Endothelial cell of umbilical vein (primary cell): ENCODE measurements at regions not wholly inside any gene's neighbourhood (a gene's known extent, or its start where the extent isn't known, plus 50 kb on each side); places are given as distances from the start of the nearest gene placed in this dataset.

ENCODE experiments used
- BruUV-seq: library from RNA; stranded (reverse); fragments of 400-500 nt; replicated peaks from 2 replicates; lab custom pipeline; 2021; lab: Mats Ljungman, UMichigan
- CTCF ChIA-PET: fragments of 300-600, 350-600 bp; sonication (Branson Sonifier 250); formaldehyde crosslinking; loops from one replicate; lab custom pipeline; 2021; ENCODE audit warnings: antibody characterized with exemption, inconsistent platforms; lab: Charles Lee
- POLR2A ChIA-PET: fragments of 300-600, 350-600 bp; sonication (Branson Sonifier 250); formaldehyde crosslinking; loops from one replicate; lab custom pipeline; 2021; ENCODE audit warnings: antibody characterized with exemption, inconsistent platforms; lab: Charles Lee
- DNase-seq: peaks from one replicate; pipeline ENCODE4 v3.0.0-alpha.2; 2011; ENCODE audit warnings: low read depth, low spot score
- FAIRE-seq: peaks from 2 replicates; lab custom pipeline; 2011; peaks lifted over from hg19 to GRCh38; lab: Jason Lieb, UNC
- H2AFZ ChIP-seq: 2 replicates; pipeline ENCODE4 v1.6.0; 2012; ENCODE audit warnings: low read depth, low read length, control low read depth, inconsistent platforms
- H3K27ac ChIP-seq: 2 replicates; pipeline ENCODE4 v1.5.1; 2011; ENCODE audit warnings: low read depth, mild to moderate bottlenecking, control low read depth, low read length, moderate library complexity; ENCODE audit not compliant: insufficient read depth
- H3K27me3 ChIP-seq, 2 experiments: 2 replicates each; pipeline versions ENCODE4 v1.6.0 to v1.6.1; 2011; ENCODE audit warnings: low read length in 2 of 2, mixed read lengths in 1 of 2; ENCODE audit not compliant: control insufficient read depth in 2 of 2, insufficient read depth in 2 of 2
- H3K36me3 ChIP-seq, 2 experiments: 2 replicates in 1 of 2; 3 replicates in 1 of 2; pipeline ENCODE4 v1.5.1; 2011; ENCODE audit warnings: low read length in 2 of 2, mild to moderate bottlenecking in 1 of 2, moderate library complexity in 1 of 2; ENCODE audit not compliant: control insufficient read depth in 2 of 2, insufficient read depth in 2 of 2; ENCODE audit errors: extremely low read depth in 1 of 2
- H3K4me1 ChIP-seq: 3 replicates; pipeline ENCODE4 v1.5.1; 2011; ENCODE audit warnings: mild to moderate bottlenecking, low read length; ENCODE audit not compliant: control insufficient read depth, insufficient read depth; ENCODE audit errors: extremely low read depth
- H3K4me2 ChIP-seq: 2 replicates; pipeline ENCODE4 v1.6.1; 2011; ENCODE audit warnings: low read length, control low read depth, mixed read lengths; ENCODE audit not compliant: insufficient read depth
- H3K4me3 ChIP-seq, 3 experiments: fragments of 200-600 bp in 1 of 3; sonication (generic), shearing (Covaris generic) in 1 of 3; replicated peaks in 1 of 3; 2 replicates each; pipeline ENCODE4 v1.5.1; 2011 to 2016; ENCODE audit warnings: control low read depth in 3 of 3, low read length in 3 of 3, mild to moderate bottlenecking in 2 of 3, inconsistent platforms in 1 of 3, low read depth in 1 of 3, moderate library complexity in 1 of 3; ENCODE audit not compliant: insufficient read depth in 1 of 3
- H3K79me2 ChIP-seq: 2 replicates; pipeline ENCODE4 v1.6.0; 2012; ENCODE audit warnings: low read length, inconsistent platforms; ENCODE audit not compliant: control insufficient read depth, insufficient read depth
- H3K9ac ChIP-seq: replicated peaks from 2 replicates; pipeline ENCODE3; 2011; ENCODE audit warnings: low read length, control low read depth; ENCODE audit not compliant: insufficient read depth; ENCODE audit errors: extremely low read depth
- H3K9me1 ChIP-seq: replicated peaks from 3 replicates; pipeline ENCODE4 v1.6.0; 2011; ENCODE audit warnings: mild to moderate bottlenecking, low read length; ENCODE audit not compliant: control insufficient read depth, insufficient read depth; ENCODE audit errors: extremely low read depth
- H3K9me3 ChIP-seq: replicated peaks from 2 replicates; pipeline ENCODE4 v1.5.1; 2012; ENCODE audit warnings: low read length, inconsistent platforms; ENCODE audit not compliant: control insufficient read depth, insufficient read depth
- H4K20me1 ChIP-seq: replicated peaks from 2 replicates; pipeline ENCODE3; 2011; ENCODE audit warnings: mild to moderate bottlenecking, low read length; ENCODE audit not compliant: control insufficient read depth, insufficient read depth; ENCODE audit errors: extremely low read depth
- CTCF ChIP-seq, 2 donors: IDR thresholded peaks; 1 replicate in 1 of 2; 2 replicates in 1 of 2; pipeline ENCODE4 v1.5.1; 2011; ENCODE audit warnings: low read length in 2 of 2, mild to moderate bottlenecking in 2 of 2, moderate library complexity in 2 of 2, control low read depth in 1 of 2, inconsistent platforms in 1 of 2, low read depth in 1 of 2; ENCODE audit not compliant: insufficient read depth in 1 of 2; ENCODE audit errors: extremely low read depth in 1 of 2
- EZH2 ChIP-seq: IDR thresholded peaks from 2 replicates; pipeline ENCODE4 v1.6.1; 2012; ENCODE audit warnings: borderline replicate concordance, low read depth, mild to moderate bottlenecking, moderate library complexity, low read length, inconsistent platforms; ENCODE audit not compliant: severe bottlenecking
- FOS ChIP-seq: IDR thresholded peaks from 2 replicates; pipeline ENCODE4 v1.6.1; 2011; ENCODE audit warnings: mild to moderate bottlenecking, low read length, moderate library complexity, borderline replicate concordance; ENCODE audit not compliant: insufficient read depth
- GATA2 ChIP-seq: IDR thresholded peaks from 2 replicates; pipeline ENCODE4 v1.7.0; 2011; ENCODE audit warnings: low read depth, mild to moderate bottlenecking, moderate library complexity, mixed read lengths, low read length; ENCODE audit not compliant: insufficient read length, insufficient read depth
- JUN ChIP-seq: IDR thresholded peaks from 2 replicates; pipeline ENCODE4 v1.6.1; 2011; ENCODE audit warnings: borderline replicate concordance, low read depth; ENCODE audit not compliant: insufficient read length, insufficient read depth
- MYC ChIP-seq: IDR thresholded peaks from one replicate; pipeline ENCODE4 v1.6.1; 2011; ENCODE audit warnings: mild to moderate bottlenecking, low read depth, low read length
- POLR2A ChIP-seq: IDR thresholded peaks from 2 replicates; pipeline ENCODE4 v1.6.1; 2012; ENCODE audit warnings: low read depth, mild to moderate bottlenecking, control low read depth, low read length
- POLR2AphosphoS5 ChIP-seq: IDR thresholded peaks from 2 replicates; pipeline ENCODE4 v1.6.1; 2012; ENCODE audit warnings: low read depth, mild to moderate bottlenecking, control low read depth, low read length, moderate library complexity; ENCODE audit not compliant: insufficient read depth
- dilution Hi-C: fragments of 300-500 bp; cut with MboI; formaldehyde crosslinking; loops from one replicate; pipeline ENCODE4 v1.15.0; 2019; ENCODE audit warnings: low sequenced_read_pairs; ENCODE audit not compliant: extremely low pct_ligation_motif_present
- intact Hi-C: fragments of 100-400 bp; cut with micrococcal nuclease; formaldehyde crosslinking; loops from one replicate; pipeline ENCODE4 v1.10.0; 2022
- TF ChIP-seq, protein P1 (sequence below): IDR thresholded peaks from 2 replicates; pipeline ENCODE4 v1.6.1; 2011; ENCODE audit not compliant: insufficient read depth, insufficient read length

GRCh38 chr4:178083968-178084367, 641.7 kb upstream of the AGA start:
- no peak overlapping the region for H3K4me3 ChIP-seq
- no peaks in the 10 kb centered on the region for H4K20me1 ChIP-seq
- H3K9me1 ChIP-seq: no peaks in the 10 kb centered on the region
- H3K4me2 ChIP-seq: no peak overlapping the region
- no peaks in the 10 kb centered on the region for H3K4me1 ChIP-seq
- H3K27me3 ChIP-seq: no peaks in the 10 kb centered on the region
- TF ChIP-seq EZH2: no peak
- TF ChIP-seq JUN: no peak
- no peak for TF ChIP-seq CTCF (IDR thresholded peaks at IDR 0.05; ENCODE audit: extremely low read depth in 1 of 2, insufficient read depth in 1 of 2, low read depth in 1 of 2, low read length in 2 of 2)
- no peak for TF ChIP-seq POLR2AphosphoS5
- TF ChIP-seq POLR2A: no peak
- no peak for TF ChIP-seq FOS
- no peak for TF ChIP-seq MYC
- TF ChIP-seq, protein P1, sequence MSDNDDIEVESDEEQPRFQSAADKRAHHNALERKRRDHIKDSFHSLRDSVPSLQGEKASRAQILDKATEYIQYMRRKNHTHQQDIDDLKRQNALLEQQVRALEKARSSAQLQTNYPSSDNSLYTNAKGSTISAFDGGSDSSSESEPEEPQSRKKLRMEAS: no peak
- TF ChIP-seq GATA2: no peak
- ChIA-PET POLR2A (no interaction called here), CTCF (no interaction called here)
- BruUV-seq: no TSS peak
- H3K36me3 ChIP-seq: no peaks in the 10 kb centered on the region
- H3K79me2 ChIP-seq: no peaks in the 10 kb centered on the region
- H3K9ac ChIP-seq: no peak overlapping the region
- no peak for FAIRE-seq
- intact Hi-C loops: no loop called here
- H2AFZ ChIP-seq: no peak overlapping the region
- DNase-seq: no peak
- dilution Hi-C loops: no loop called here
- H3K9me3 ChIP-seq: peaks cover 5% of the 10 kb centered on the region
- no peak overlapping the region for H3K27ac ChIP-seq
